ENCODE measurements at regions not wholly inside any gene's neighbourhood (a gene's known extent, or its start where the extent isn't known, plus 50 kb on each side); places are given as distances from the start of the nearest gene placed in this dataset.

GRCh38 chr3:74328435-74328834, 286.0 kb downstream of the CNTN3 start:
- DNase-seq (ENCODE audit: low read depth), result peak; percentile 69
- no peak for TF ChIP-seq CTCF (IDR thresholded peaks at IDR 0.05; ENCODE audit: control insufficient read depth, extremely low read depth, insufficient read depth)
- H3K4me3 ChIP-seq (ENCODE audit: low read depth, low read length), result no peak overlapping the region

DNA sequence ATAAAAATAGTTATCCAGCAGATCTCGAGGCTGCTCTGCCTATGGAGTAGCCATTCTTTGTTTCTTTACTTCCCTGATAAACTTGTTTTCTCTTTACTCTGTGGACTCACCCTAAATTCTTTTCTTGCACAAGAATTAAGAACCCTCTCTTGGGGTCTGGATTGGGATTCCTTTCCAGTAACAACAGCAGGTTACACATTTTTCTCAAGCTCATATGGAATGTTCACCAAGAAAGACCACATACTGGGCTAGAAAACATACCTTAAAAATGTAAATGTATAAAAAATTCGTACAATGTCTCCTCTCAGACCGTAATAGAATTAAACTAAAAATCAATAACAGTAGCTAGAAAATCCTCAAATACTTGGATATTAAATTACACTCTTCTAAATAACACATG, 299.2 kb downstream of the CNTN3 start:
- H3K4me3 ChIP-seq (ENCODE audit: low read depth, low read length), result no peak overlapping the region
- no peak for TF ChIP-seq CTCF (IDR thresholded peaks at IDR 0.05; ENCODE audit: control insufficient read depth, extremely low read depth, insufficient read depth)
- no peak for DNase-seq (ENCODE audit: low read depth)

- no peak for TF ChIP-seq CTCF (IDR thresholded peaks at IDR 0.05; ENCODE audit: control insufficient read depth, extremely low read depth, insufficient read depth)
- no peak overlapping the region for H3K4me3 ChIP-seq (ENCODE audit: low read depth, low read length)
- no peak for DNase-seq (ENCODE audit: low read depth)
Measured at GRCh38 chr3:74314696-74315095, 299.8 kb downstream of the CNTN3 start.

- DNase-seq (ENCODE audit: low read depth), result no peak
- TF ChIP-seq CTCF (IDR thresholded peaks at IDR 0.05; ENCODE audit: control insufficient read depth, extremely low read depth, insufficient read depth), result no peak
- no peak overlapping the region for H3K4me3 ChIP-seq (ENCODE audit: low read depth, low read length)
Measured at GRCh38 chr3:74309716-74310115, 304.7 kb downstream of the CNTN3 start.

- TF ChIP-seq CTCF (IDR thresholded peaks at IDR 0.05; ENCODE audit: control insufficient read depth, extremely low read depth, insufficient read depth), result no peak
- H3K4me3 ChIP-seq (ENCODE audit: low read depth, low read length), result no peak overlapping the region
Measured at GRCh38 chr3:74304424-74304823, 310.0 kb downstream of the CNTN3 start.

GRCh38 chr3:74303711-74304110, 310.7 kb downstream of the CNTN3 start:
- TF ChIP-seq CTCF (IDR thresholded peaks at IDR 0.05; ENCODE audit: control insufficient read depth, extremely low read depth, insufficient read depth), result no peak
- H3K4me3 ChIP-seq (ENCODE audit: low read depth, low read length), result no peak overlapping the region
- DNase-seq (ENCODE audit: low read depth), result no peak

More at GRCh38 chr3:74304424-74304823, 310.0 kb downstream of the CNTN3 start:
- DNase-seq (ENCODE audit: low read depth), result no peak

DNA sequence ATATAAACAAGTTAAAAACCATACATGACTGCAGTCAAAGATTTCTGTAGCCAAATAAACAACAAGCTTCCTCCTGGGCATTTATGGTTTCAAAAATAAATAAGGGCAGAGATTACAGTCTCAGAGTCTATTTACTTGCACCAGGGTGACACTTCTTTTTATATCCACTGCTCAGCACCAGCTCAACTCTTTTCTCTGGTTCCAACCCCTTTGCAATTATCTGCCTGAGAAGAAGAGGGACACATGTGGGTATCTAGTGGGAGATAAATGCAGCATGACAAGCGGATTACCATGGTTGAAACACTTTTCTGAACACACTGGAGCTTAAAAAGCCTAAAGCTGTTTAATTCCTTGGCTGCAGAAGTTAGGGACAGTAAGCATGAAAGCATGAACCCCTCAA, 311.5 kb downstream of the CNTN3 start:
- H3K4me3 ChIP-seq (ENCODE audit: low read depth, low read length), result no peak overlapping the region
- DNase-seq (ENCODE audit: low read depth), result peak; percentile 26
- TF ChIP-seq CTCF (IDR thresholded peaks at IDR 0.05; ENCODE audit: control insufficient read depth, extremely low read depth, insufficient read depth), result no peak
